ENCODE measurements at regions not wholly inside any gene's neighbourhood (a gene's known extent, or its start where the extent isn't known, plus 50 kb on each side); places are given as distances from the start of the nearest gene placed in this dataset.

DNA sequence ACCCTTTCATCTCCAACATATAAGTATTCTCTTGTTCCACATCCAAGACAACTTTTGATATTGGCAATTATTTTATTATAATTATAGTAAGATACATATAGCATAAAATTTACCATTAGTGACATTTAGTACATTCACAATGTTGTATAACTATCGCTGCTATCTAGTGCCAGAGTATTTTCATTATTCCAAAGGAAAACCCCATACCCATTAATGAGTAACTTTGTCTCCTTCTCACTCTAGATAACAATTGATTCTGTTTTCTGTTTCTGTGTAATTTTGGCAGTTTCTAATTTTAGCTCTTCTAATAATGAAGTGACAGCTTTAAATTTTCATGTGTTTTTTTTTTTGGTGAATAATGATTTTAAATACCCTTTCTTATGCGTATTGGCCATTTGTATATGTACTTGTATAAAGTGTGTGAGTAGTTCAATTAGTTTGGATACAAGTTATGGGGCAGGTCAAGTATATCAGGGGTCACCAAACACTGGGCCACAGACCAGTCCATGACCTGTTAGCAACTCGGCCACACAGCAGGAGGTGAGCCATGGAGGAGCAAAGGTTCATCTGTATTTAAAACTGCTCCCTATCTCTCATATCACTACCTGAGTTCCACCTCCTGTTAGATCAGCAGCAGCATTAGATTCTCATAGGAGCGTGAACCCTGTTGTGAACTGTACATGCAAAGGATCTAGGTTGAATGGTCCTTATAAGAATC lies 97.2 kb upstream of the SYT1 start:
- TF ChIP-seq, protein P1, sequence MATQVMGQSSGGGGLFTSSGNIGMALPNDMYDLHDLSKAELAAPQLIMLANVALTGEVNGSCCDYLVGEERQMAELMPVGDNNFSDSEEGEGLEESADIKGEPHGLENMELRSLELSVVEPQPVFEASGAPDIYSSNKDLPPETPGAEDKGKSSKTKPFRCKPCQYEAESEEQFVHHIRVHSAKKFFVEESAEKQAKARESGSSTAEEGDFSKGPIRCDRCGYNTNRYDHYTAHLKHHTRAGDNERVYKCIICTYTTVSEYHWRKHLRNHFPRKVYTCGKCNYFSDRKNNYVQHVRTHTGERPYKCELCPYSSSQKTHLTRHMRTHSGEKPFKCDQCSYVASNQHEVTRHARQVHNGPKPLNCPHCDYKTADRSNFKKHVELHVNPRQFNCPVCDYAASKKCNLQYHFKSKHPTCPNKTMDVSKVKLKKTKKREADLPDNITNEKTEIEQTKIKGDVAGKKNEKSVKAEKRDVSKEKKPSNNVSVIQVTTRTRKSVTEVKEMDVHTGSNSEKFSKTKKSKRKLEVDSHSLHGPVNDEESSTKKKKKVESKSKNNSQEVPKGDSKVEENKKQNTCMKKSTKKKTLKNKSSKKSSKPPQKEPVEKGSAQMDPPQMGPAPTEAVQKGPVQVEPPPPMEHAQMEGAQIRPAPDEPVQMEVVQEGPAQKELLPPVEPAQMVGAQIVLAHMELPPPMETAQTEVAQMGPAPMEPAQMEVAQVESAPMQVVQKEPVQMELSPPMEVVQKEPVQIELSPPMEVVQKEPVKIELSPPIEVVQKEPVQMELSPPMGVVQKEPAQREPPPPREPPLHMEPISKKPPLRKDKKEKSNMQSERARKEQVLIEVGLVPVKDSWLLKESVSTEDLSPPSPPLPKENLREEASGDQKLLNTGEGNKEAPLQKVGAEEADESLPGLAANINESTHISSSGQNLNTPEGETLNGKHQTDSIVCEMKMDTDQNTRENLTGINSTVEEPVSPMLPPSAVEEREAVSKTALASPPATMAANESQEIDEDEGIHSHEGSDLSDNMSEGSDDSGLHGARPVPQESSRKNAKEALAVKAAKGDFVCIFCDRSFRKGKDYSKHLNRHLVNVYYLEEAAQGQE (IDR thresholded peaks at IDR 0.05), result no peak
- TF ChIP-seq, protein P2, sequence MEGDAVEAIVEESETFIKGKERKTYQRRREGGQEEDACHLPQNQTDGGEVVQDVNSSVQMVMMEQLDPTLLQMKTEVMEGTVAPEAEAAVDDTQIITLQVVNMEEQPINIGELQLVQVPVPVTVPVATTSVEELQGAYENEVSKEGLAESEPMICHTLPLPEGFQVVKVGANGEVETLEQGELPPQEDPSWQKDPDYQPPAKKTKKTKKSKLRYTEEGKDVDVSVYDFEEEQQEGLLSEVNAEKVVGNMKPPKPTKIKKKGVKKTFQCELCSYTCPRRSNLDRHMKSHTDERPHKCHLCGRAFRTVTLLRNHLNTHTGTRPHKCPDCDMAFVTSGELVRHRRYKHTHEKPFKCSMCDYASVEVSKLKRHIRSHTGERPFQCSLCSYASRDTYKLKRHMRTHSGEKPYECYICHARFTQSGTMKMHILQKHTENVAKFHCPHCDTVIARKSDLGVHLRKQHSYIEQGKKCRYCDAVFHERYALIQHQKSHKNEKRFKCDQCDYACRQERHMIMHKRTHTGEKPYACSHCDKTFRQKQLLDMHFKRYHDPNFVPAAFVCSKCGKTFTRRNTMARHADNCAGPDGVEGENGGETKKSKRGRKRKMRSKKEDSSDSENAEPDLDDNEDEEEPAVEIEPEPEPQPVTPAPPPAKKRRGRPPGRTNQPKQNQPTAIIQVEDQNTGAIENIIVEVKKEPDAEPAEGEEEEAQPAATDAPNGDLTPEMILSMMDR (IDR thresholded peaks at IDR 0.05), result no peak
- TF ChIP-seq SMC3 (IDR thresholded peaks at IDR 0.05) (no peak), TFCP2L1 (CRISPR knock-in tag; IDR thresholded peaks at IDR 0.05) (no peak), ZSCAN20 (CRISPR knock-in tag; IDR thresholded peaks at IDR 0.05) (no peak), RARB (CRISPR knock-in tag; IDR thresholded peaks at IDR 0.05) (no peak), SREBF2 (IDR thresholded peaks at IDR 0.05) (no peak), POLR2A (IDR thresholded peaks at IDR 0.05; ENCODE audit: low read length) (no peak), MYC (IDR thresholded peaks at IDR 0.05; ENCODE audit: borderline replicate concordance, low read length) (no peak), RAD21 (conservative IDR thresholded peaks at IDR 0.05 in 1 of 2, IDR thresholded peaks at IDR 0.05 in 1 of 2) (no peak), EP300 (IDR thresholded peaks at IDR 0.05) (no peak)
